ENCODE measurements at regions not wholly inside any gene's neighbourhood (a gene's known extent, or its start where the extent isn't known, plus 50 kb on each side); places are given as distances from the start of the nearest gene placed in this dataset.

DNA sequence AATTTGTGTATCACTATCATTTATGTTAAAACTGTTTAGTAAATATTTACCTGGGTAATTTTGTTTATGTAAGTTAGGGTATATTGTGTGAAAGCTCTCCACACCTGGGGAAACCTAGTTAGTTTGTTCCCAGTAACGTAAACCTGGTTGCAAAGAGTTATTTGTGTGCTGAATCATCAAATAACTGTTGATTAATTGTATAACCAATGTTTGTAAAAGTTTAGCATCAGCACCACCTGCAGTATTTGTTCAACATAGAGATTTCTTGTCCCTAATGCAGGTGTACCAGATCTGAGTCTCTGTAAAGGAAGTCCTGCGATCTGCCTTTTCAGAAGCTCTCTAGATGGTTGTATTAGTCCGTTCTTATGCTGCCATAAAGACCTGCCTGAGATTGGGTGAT lies 440.4 kb downstream of the COL12A1 start:
- DNase-seq (ENCODE audit: low spot score) = no peak

GRCh38 chr6:74764486-74764885 lies 441.4 kb downstream of the COL12A1 start:
- DNase-seq (ENCODE audit: low spot score) = no peak

GRCh38 chr6:74762841-74763240 lies 443.0 kb downstream of the COL12A1 start:
- no peak for DNase-seq (ENCODE audit: low spot score)

DNA sequence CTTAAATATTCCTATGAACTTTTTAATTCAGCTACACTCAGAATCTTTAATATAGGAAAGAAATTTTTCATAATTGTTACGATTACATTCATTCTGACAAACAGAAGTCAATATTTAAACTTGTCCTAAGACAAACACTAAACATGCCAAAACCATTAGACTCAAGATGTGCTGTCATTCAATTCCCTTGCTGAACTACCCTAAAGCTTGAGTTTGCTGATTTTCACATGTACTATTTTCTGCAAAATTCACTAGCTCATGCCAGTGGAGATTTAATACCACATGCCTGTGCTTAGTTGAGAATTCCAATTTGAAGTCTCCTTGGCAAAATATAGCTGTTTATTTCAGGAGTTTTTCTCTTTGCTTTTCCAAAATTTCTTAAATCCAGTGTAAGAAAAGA lies 448.0 kb downstream of the COL12A1 start:
- DNase-seq (ENCODE audit: low spot score) = no peak

DNA sequence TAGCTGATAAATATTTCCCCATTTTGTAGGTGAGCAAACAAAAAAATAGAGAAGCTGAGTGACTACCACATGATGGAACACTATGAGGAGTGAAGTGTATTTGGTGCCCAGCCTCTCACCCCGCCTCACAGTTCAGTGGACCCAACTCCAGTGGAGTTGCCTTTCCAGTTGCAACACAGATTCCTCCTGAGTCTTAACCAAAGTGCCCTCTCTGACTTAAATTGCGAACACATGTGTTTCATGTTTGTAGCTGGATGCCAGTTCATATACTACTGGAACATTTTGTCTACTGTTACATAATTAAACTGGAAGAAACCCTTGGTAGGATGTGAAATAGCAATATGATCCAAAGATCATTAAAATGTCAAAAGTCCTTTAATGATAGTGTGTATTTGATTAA lies 448.9 kb downstream of the COL12A1 start:
- DNase-seq (ENCODE audit: low spot score) = no peak

DNA sequence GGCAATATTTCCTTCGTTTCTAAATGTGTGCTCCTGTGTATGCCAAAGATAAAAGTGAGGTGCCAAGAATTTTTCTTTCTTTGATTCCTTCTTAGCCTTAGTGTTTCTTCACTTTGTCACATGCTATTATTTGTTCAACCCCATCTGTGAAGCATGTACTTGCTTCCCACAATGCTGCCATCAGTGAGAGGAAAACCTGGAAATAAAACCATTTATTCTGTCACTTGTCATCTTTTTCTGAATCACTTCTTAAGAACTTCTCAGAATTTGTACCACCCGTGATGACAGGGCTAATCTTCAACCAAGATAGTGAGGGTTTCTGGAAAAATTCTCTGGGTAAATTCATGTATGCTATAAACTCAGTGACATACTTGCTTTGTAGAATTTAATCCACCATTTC lies 450.1 kb downstream of the COL12A1 start:
- DNase-seq (ENCODE audit: low spot score) = no peak

DNA sequence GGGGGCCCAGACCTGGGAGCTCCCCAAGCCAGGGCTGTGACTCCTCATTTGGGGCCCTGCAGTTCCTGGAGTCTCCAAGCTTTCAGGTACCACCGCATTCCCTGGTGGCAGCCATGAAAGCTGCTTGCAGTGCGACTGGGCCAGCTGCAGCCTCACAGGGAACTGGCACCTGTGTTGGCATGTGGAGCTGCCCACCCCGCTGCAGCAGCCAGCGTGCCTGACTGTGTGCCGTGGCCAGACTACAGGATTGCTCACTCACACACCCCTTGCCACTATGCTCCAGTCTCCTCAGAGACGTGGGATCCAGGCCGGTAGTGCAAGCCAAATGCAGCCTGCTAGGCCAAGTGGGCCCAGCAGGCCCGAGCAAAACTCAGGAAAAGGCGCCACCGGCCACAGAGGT lies 450.7 kb downstream of the COL12A1 start:
- no peak for DNase-seq (ENCODE audit: low spot score)

- DNase-seq (ENCODE audit: low spot score) = no peak
These were observed 451.8 kb downstream of the COL12A1 start for GRCh38 chr6:74753883-74754600.

- no peak for DNase-seq (ENCODE audit: low spot score)
These were observed 453.6 kb downstream of the COL12A1 start for GRCh38 chr6:74752303-74752702.

GRCh38 chr6:74750826-74751225 lies 455.0 kb downstream of the COL12A1 start:
- DNase-seq (ENCODE audit: low spot score) = no peak

GRCh38 chr6:74749211-74750147 lies 456.4 kb downstream of the COL12A1 start:
- no peak for DNase-seq (ENCODE audit: low spot score)

- no peak for DNase-seq (ENCODE audit: low spot score)
These were observed 460.2 kb downstream of the COL12A1 start for GRCh38 chr6:74745670-74746069.

- DNase-seq (ENCODE audit: low spot score) = no peak
These were observed 462.9 kb downstream of the COL12A1 start for GRCh38 chr6:74742793-74743508.

DNA sequence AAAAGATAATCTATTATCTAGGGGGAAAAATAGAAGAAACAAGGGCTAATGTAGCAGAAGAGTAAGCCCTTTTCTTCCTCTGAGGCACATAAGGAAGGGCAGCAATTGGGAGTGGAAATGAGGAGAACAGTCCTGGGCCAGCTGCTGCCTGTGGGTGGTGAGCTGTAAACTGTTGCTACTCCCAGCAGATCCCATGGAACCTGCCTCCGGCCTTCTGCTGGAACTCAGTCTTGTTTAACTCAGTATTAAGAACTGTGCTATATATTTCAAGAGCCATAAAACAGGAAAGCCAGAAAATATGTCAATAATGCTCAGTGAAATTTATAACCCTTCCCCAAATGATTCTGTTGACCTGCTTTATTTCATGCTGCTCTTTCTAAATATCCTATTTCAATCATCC lies 464.2 kb downstream of the COL12A1 start:
- DNase-seq (ENCODE audit: low spot score) = peak; percentile 11

DNA sequence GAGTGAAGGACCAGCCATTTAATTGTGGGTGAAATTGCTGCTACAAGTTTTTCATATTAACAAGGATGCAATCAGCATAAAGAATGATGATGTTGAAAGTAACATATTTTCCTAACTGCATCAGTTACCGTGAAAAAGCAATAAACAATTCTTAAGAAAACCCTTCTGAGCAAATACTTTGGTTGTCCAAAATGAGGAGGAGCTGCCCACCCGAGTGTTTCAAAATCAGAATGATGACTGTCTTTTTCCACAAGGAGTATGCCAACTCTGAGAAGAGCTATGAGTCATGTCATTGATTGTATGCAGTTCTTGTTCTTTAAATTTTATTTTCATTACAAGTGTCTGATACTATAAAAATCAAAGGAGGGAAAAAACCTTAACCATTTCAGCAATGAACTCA lies 470.5 kb downstream of the COL12A1 start:
- no peak for DNase-seq (ENCODE audit: low spot score)

- no peak for DNase-seq (ENCODE audit: low spot score)
These were observed 471.0 kb downstream of the COL12A1 start for GRCh38 chr6:74734901-74735300.

DNA sequence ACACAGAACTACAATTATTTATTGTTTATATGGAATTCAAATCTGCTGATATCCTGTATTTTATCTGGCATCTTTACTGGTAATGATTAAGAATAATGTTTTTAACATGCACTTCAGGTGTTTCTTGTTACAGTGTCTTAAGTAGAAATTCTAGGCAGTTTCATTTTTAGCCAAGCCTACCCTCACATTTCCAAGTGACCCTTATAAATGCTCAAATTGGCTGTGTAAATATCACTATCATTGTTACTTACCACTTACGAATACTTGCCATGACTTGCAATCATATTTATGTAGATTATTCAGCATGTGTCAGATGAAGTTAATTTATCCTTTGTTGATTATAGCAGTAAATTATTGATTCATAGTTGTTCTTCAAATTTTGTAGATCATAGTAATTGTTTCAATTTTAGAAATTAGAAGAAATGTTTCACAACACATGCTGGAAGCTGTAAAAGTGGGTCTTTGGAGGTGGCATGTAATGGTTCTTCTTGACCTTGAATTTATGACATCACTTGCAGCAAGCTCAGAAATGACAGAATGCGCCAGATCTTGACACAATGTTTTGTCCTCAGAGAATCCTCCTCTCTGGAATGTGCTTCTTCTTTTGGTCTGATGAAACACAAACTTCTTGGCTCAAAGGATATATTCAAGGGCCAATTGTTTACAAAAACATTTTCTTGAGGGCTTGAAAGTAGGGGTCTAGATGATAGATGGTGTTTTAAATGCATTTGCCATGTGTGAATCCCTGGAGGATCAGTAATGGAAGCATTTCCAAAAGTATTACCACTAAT lies 471.8 kb downstream of the COL12A1 start:
- DNase-seq (ENCODE audit: low spot score) = no peak

- no peak for DNase-seq (ENCODE audit: low spot score)
These were observed 473.9 kb downstream of the COL12A1 start for GRCh38 chr6:74731931-74732330.

DNA sequence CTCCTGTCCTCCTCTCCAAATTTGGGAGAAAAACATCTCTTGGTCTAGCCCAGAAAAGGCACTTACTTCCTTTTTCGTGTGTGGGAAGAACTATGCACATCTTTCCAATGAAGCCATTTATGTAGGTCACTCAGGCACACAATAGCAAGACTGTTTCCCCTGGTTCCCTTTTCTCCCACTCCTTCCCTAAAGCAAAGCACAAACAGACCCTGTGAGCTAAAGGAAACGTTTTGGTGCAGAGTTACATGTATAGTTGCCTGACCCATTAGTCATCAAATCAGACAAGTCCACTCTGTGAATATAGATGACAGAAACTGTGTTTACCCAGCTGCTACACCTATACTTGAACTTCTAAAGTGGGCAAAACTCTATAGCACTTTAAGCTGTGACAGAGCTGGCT lies 474.6 kb downstream of the COL12A1 start:
- DNase-seq (ENCODE audit: low spot score) = no peak

DNA sequence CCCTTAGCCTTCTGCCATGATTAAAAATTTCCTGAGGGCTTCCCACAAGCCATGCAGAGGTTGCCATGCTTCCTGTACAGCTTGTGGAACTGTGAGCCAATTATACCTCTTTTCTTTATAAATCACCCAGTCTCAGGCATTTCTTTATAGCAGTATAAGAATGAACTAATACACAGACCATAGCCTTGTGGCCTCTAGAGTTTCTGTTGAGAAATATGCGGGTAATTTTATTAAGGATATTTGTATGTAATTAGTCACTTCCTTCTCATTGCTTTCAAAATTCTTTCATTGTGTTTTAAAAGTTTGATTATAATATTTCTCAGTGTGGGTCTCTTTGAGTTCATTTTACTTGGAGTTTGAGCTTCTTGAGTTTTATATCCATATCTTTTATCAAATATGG lies 484.9 kb downstream of the COL12A1 start:
- no peak for DNase-seq (ENCODE audit: low spot score)

DNA sequence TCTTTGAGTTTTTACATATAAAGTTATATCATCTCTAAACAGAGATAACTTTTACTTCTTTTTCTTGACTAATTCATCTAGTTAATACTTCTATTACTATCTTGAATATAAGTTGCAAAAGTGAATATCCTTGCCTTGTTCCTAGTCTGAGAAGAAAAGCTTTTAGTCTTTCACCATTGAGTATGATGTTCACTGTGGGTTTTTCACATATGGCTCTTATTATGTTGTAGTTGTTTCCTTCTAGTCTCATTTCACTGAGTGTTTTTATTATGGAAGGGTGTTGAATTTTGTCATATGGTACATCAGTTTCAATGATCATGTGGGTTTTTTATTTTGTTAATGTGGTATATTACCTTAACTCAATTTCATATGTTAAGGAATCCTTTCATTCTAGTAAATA lies 488.3 kb downstream of the COL12A1 start:
- no peak for DNase-seq (ENCODE audit: low spot score)

All from Ammon's horn (tissue), 1 donor.